Neural cell (in vitro differentiated cells): ENCODE measurements at regions not wholly inside any gene's neighbourhood (a gene's known extent, or its start where the extent isn't known, plus 50 kb on each side); places are given as distances from the start of the nearest gene placed in this dataset.

Experiments
- H2AFZ ChIP-seq: fragments of 200-600, 300-800 bp; sonication (generic), shearing (Covaris generic); 2 replicates; pipeline ENCODE4 v1.6.0; 2014; ENCODE audit warnings: low read depth, mild to moderate bottlenecking, antibody characterized with exemption, low read length, moderate library complexity
- H3F3A ChIP-seq: fragments of 200-600 bp; shearing (Covaris generic); 2 replicates; pipeline ENCODE4 v1.6.1; 2016; ENCODE audit warnings: mild to moderate bottlenecking, moderate library complexity, mixed read lengths, antibody characterized with exemption, low read length; ENCODE audit not compliant: insufficient read depth, poor library complexity, severe bottlenecking
- H3K27ac ChIP-seq: fragments of 200-600, 300-800 bp; sonication (generic), shearing (Covaris generic); 2 replicates; pipeline ENCODE4 v1.5.1; 2014; ENCODE audit warnings: mild to moderate bottlenecking, low read length, moderate library complexity
- H3K27me3 ChIP-seq: fragments of 300-800, 200-600 bp; sonication (generic), shearing (Covaris generic); 2 replicates; pipeline ENCODE4 v1.6.0; 2014; ENCODE audit warnings: mild to moderate bottlenecking, low read depth, low read length, moderate library complexity; ENCODE audit not compliant: insufficient read depth
- H3K36me3 ChIP-seq: fragments of 300-800, 200-600 bp; sonication (generic), shearing (Covaris generic); 2 replicates; pipeline ENCODE4 v1.5.1; 2014; ENCODE audit warnings: mild to moderate bottlenecking, antibody characterized with exemption, low read length, moderate library complexity; ENCODE audit not compliant: insufficient read depth
- H3K4me2 ChIP-seq: fragments of 300-800, 200-600 bp; sonication (generic), shearing (Covaris generic); 2 replicates; pipeline ENCODE4 v1.6.0; 2014; ENCODE audit warnings: mild to moderate bottlenecking, low read length
- H3K4me3 ChIP-seq: fragments of 300-800, 200-600 bp; sonication (generic), shearing (Covaris generic); 2 replicates; pipeline ENCODE4 v1.5.1; 2014; ENCODE audit warnings: mild to moderate bottlenecking, low read length, moderate library complexity
- H3K79me2 ChIP-seq: fragments of 200-600 bp; shearing (Covaris generic); replicated peaks from 2 replicates; pipeline ENCODE4 v1.6.0; 2014; ENCODE audit warnings: mild to moderate bottlenecking, low read length, moderate library complexity; ENCODE audit not compliant: insufficient read depth
- H3K9ac ChIP-seq: fragments of 300-800, 200-600 bp; sonication (generic), shearing (Covaris generic); 2 replicates; pipeline ENCODE4 v1.6.1; 2016; ENCODE audit warnings: mild to moderate bottlenecking, low read length, mixed read lengths
- H3K9me2 ChIP-seq: fragments of 200-600 bp; shearing (Covaris generic); 2 replicates; pipeline ENCODE4 v1.6.1; 2016; ENCODE audit warnings: mild to moderate bottlenecking, low read length, mixed read lengths; ENCODE audit not compliant: insufficient read depth
- H3K9me3 ChIP-seq: fragments of 200-600, 300-800 bp; sonication (generic), shearing (Covaris generic); 2 replicates; pipeline ENCODE4 v1.6.1; 2016; ENCODE audit warnings: mild to moderate bottlenecking, mixed run types, low read length, moderate library complexity, mixed read lengths
- H4K20me1 ChIP-seq: fragments of 200-600 bp; shearing (Covaris generic); 2 replicates; pipeline ENCODE4 v1.6.1; 2016; ENCODE audit warnings: mild to moderate bottlenecking, mixed run types; ENCODE audit not compliant: insufficient read depth
- CTCF ChIP-seq: fragments of 450-650 bp; IDR thresholded peaks from 2 replicates; pipeline ENCODE4 v1.5.1; 2014; ENCODE audit warnings: antibody characterized with exemption, mild to moderate bottlenecking, moderate library complexity; ENCODE audit not compliant: poor library complexity, severe bottlenecking
- EP300 ChIP-seq: fragments of 450-650 bp; conservative IDR thresholded peaks from 2 replicates; pipeline ENCODE4 v1.6.1; 2014; ENCODE audit warnings: antibody characterized with exemption, mild to moderate bottlenecking, moderate library complexity; ENCODE audit not compliant: poor library complexity, severe bottlenecking
- EZH2 ChIP-seq: fragments of 200-600, 300-800 bp; shearing (Covaris generic), sonication (generic); IDR thresholded peaks from 2 replicates; pipeline ENCODE4 v1.6.1; 2014; ENCODE audit warnings: antibody characterized with exemption, low read length, borderline replicate concordance, mild to moderate bottlenecking; ENCODE audit not compliant: insufficient read depth, poor library complexity, severe bottlenecking
- MXI1 ChIP-seq: fragments of 450-650 bp; conservative IDR thresholded peaks from 2 replicates; pipeline ENCODE4 v1.6.1; 2014; ENCODE audit warnings: antibody characterized with exemption, mild to moderate bottlenecking; ENCODE audit not compliant: poor library complexity, severe bottlenecking
- POLR2AphosphoS5 ChIP-seq: IDR thresholded peaks from 2 replicates; pipeline ENCODE4 v1.6.1; 2012
- RAD21 ChIP-seq: fragments of 450-650 bp; conservative IDR thresholded peaks from 2 replicates; pipeline ENCODE4 v1.6.1; 2014; ENCODE audit warnings: antibody characterized with exemption, mild to moderate bottlenecking, moderate library complexity
- REST ChIP-seq: IDR thresholded peaks from 2 replicates; pipeline ENCODE4 v1.6.1; 2012; ENCODE audit warnings: borderline replicate concordance
- SMC3 ChIP-seq: fragments of 450-650 bp; conservative IDR thresholded peaks from 2 replicates; pipeline ENCODE4 v1.6.1; 2014; ENCODE audit warnings: antibody characterized with exemption, mild to moderate bottlenecking, moderate library complexity; ENCODE audit not compliant: poor library complexity
- TAF1 ChIP-seq: IDR thresholded peaks from 2 replicates; pipeline ENCODE4 v1.6.1; 2012; ENCODE audit warnings: low read depth

- Histone ChIP-seq H3K9me3 (no peaks in the 10 kb centered on the region), H3K27ac (no peak overlapping the region), H3K9ac (no peak overlapping the region), H3K79me2 (no peaks in the 10 kb centered on the region), H3K4me3 (no peak overlapping the region), H2AFZ (no peak overlapping the region), H3K4me2 (no peak overlapping the region), H3K27me3 (no peaks in the 10 kb centered on the region), H4K20me1 (no peaks in the 10 kb centered on the region), H3K9me2 (no peaks in the 10 kb centered on the region), H3F3A (no peaks in the 10 kb centered on the region), H3K36me3 (no peaks in the 10 kb centered on the region)
- TF ChIP-seq POLR2AphosphoS5 (no peak), TAF1 (no peak), MXI1 (no peak)
Observed at GRCh38 chr4:135684001-135684400, 1482.4 kb upstream of the PABPC4L start.

GRCh38 chr4:135672202-135672601 lies 1470.6 kb upstream of the PABPC4L start:
- Histone ChIP-seq H3K9ac (no peak overlapping the region), H2AFZ (no peak overlapping the region), H3K79me2 (no peaks in the 10 kb centered on the region), H4K20me1 (no peaks in the 10 kb centered on the region), H3K9me2 (no peaks in the 10 kb centered on the region), H3K36me3 (no peaks in the 10 kb centered on the region), H3K4me3 (no peak overlapping the region), H3K4me2 (no peak overlapping the region), H3K9me3 (no peaks in the 10 kb centered on the region), H3K27me3 (no peaks in the 10 kb centered on the region), H3K27ac (no peak overlapping the region), H3F3A (no peaks in the 10 kb centered on the region)
- TF ChIP-seq SMC3 = no peak
- no peak for TF ChIP-seq RAD21
- no peak for TF ChIP-seq REST
- TF ChIP-seq TAF1 = no peak
- no peak for TF ChIP-seq CTCF
- no peak for TF ChIP-seq EZH2
- TF ChIP-seq POLR2AphosphoS5 = no peak
- no peak for TF ChIP-seq EP300
- no peak for TF ChIP-seq MXI1

GRCh38 chr4:135670548-135670947 lies 1469.0 kb upstream of the PABPC4L start:
- TF ChIP-seq CTCF (no peak), TAF1 (no peak), EP300 (no peak), SMC3 (no peak)
- H4K20me1 ChIP-seq = no peaks in the 10 kb centered on the region
- H3K4me2 ChIP-seq = no peak overlapping the region
- no peak overlapping the region for H2AFZ ChIP-seq
- H3K9me3 ChIP-seq = no peaks in the 10 kb centered on the region
- no peaks in the 10 kb centered on the region for H3K27me3 ChIP-seq
- H3K36me3 ChIP-seq = no peaks in the 10 kb centered on the region
- H3K9me2 ChIP-seq = no peaks in the 10 kb centered on the region
- no peak overlapping the region for H3K9ac ChIP-seq
- H3K79me2 ChIP-seq = no peaks in the 10 kb centered on the region
- H3F3A ChIP-seq = no peaks in the 10 kb centered on the region
- H3K4me3 ChIP-seq = no peak overlapping the region
- H3K27ac ChIP-seq = no peak overlapping the region
